ENCODE measurements at regions not wholly inside any gene's neighbourhood (a gene's known extent, or its start where the extent isn't known, plus 50 kb on each side); places are given as distances from the start of the nearest gene placed in this dataset.

DNA sequence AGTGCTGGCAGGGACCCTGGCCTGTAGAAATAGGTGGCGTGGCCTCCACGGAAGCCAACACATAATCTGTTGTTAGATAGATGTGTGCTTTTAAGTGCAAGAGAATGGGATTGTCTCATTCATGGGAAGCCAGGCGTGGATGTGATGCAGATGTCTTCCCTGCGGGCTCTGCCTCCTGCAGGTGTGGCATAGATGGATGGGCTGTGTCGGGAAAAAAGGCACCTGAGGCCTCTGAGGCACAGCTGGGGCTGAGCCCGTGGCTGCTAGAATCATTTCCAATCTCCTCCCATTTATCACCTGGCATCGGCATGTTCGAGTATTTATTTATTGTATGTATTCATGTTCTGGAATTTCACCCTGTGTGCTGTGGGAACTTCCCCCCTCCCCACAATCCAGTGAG, 353.4 kb upstream of the AJAP1 start:
- TF ChIP-seq EZH2 (IDR thresholded peaks at IDR 0.05) = no peak
- no peak for TF ChIP-seq POLR2AphosphoS5 (IDR thresholded peaks at IDR 0.05; ENCODE audit: borderline replicate concordance, low read depth, low read length)
- no peak for TF ChIP-seq FOXP2 (optimal IDR thresholded peaks at IDR 0.05; ENCODE audit: control extremely low read depth, extremely low read length, insufficient read depth)
